GM19372 (cell line): ENCODE measurements at regions not wholly inside any gene's neighbourhood (a gene's known extent, or its start where the extent isn't known, plus 50 kb on each side); places are given as distances from the start of the nearest gene placed in this dataset.

ENCODE experiments used
- ATAC-seq: cut with Tn5 transposase; IDR thresholded peaks from one replicate; pipeline ENCODE4 v1.9.1; 2021; ENCODE audit warnings: mild to moderate bottlenecking, low read depth, moderate library complexity; ENCODE audit not compliant: unreplicated experiment

DNA sequence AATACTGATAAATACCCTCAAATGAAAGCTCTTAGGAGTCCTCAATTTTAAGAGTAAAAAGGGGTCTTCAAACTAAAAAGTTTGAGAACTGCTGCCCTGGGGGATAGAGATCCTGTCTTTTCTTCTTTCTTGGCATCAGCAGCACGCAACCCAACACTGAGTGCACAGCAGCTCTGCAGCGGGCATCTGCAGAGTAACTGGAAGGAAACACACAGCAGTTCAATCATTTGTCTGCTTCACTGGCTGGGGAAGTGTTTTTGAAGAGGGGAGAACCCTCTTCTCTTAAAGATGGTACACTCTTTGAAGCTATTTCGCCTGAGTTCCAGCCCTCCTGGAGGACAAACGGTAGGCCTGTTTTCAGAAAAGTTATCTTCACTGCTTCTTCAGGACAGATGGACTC lies 193.6 kb downstream of the FGFR2 start:
- ATAC-seq, result no peak

DNA sequence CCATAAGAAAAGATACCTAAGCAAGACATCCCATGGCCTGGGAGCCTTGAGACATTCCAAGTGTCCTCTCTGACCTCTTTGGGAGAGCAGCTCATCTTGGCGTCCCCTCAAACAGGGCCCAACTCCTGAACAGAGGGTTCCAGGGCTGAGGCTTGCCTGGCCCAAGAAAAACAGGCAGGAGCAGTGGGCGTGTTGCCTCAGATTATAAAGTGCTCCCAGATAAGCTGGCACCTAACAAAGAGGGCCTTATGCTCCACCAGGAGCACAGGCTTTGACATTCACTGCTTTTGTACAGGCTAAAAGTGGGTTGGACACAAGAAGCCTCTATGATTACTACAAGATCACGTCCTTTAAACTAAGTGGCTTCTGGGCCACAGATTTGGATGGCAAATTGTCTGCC lies 193.1 kb downstream of the FGFR2 start:
- no peak for ATAC-seq

DNA sequence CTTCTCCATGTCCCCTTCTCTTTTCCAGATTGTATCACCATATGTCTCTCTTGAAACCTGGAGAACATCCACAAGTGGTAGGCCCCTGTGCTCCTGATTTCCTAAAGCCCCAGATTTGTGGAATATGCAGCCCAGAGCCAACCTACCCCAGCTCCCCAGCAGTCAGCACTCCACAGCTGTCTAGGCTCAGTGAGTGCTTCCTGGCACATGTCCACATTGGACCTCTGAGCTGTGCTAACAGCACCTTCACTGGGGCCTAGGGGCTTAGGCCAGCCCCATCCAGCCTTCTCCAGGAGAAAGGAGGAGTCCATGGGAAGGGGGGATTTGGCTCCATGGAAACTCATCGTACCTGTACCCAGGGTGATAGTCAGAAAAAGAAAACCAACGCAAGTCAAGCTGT lies 192.7 kb downstream of the FGFR2 start:
- ATAC-seq, result no peak

DNA sequence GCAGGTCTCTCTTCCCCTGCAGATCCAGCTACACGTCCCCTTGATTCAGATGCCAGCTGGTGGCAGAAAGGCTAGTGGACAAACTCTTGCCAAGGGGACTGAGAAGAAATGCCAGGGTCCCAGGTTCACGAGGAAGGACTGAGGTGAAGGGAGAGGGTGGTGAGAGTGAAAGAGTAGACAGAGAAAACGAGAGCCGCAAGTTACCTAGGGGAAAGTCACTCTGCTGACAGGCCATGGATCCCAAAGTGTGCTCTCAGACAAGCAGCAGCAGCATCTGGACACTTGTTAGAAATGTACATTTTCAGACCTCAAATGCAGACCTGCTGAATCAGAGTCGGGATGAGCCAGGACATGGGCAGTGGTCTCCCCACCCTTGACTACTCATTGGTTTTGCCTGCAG lies 192.3 kb downstream of the FGFR2 start:
- no peak for ATAC-seq

DNA sequence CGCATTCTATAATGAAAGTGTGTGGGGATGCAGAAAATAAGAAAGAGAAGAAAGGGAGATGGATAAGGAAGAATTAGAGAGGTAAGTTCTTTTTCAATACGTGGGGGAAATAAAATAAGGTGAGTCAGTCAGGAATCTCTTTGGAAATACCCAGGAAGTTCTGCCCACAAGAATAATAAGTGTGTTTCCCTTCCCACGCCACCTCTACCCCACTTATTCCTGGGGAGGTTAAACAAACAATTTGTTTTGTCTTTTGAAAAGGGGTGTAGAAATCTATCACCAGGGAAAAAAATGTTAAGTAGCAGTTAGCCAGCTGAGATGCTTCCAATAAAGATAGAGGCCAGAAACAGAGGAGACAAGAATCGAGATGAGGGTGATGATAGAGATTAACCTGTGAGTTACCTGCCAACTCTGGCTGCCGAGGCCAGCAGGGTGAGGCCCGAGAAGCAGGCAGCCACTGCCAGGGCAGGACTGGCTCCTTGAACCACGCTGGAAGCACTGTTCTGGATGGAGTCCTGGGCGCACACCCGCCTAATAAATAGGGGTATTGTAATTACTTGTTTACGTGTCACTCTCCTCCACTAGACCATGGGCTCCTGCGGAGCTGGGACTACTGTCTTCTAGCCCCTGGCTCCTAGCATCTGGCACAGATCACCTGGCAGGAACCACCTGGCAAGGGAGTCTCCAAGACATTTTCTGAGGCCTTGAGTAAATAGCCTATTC lies 191.3 kb downstream of the FGFR2 start:
- no peak for ATAC-seq

DNA sequence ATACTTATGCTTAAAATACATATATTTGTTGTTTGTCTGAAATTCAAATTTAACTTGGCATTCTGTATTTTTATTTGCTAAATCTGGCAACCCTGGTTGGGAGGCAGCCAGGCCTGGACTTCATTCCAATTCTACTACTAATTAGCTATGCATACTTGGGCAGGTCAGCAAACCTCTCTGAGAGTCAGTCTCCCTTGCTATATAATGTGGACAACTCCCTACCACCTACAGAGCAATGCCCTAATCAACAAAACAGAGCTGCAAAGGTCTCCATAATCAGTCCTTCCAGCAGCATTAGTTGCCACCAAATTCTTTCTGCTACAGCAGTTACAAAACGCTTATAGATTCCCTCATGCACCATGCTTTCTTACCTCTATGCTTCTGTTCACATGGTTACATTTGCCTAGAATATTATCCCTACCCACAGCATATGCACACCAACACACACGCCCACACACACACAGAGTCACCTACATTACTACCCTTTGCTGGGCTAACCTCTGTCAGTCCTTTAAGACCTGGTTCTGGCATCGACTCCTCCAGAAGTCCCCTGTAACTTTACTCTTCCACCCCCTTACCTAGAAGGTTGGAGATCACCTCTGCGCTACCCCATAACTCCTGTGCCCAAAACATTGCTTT lies 188.7 kb downstream of the FGFR2 start:
- ATAC-seq, result no peak

DNA sequence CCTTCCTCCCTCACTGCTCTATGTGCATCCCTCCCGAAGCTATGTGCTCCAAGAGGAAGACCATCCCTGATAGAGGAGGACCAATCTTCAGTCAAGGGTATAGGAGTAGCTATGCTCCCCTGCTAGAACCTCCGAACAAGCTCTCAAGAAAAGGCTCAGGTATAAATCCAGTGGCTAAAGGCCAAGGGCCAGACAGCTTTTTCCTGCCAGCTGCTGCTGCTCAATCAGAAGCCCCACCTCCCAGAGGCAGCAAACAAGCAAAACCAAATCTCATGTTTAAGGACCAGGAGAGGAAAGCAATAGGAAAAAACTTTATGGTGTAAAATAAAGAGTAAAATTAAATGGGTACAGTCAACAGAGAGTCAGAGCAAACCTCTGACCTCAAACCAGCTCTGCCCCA lies 187.2 kb downstream of the FGFR2 start:
- ATAC-seq, result no peak

DNA sequence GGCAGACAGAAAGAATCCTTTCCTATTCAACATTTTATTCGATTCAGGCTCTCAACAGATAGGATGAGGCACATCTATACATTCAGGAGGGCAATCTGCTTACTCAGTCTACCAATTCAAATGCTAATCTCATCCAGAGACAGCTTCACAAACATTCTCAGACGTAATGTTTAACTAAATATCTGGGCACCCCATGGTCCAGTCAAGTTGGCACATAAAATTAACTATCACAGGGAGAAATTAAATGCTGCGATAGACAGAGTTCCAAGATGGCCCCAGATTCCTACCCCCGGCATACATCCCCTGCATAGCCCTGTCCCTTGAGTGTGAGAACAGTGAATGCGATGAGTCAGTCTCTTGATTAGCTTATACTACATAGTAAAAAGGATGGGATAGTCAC lies 184.3 kb downstream of the FGFR2 start:
- ATAC-seq, result no peak

DNA sequence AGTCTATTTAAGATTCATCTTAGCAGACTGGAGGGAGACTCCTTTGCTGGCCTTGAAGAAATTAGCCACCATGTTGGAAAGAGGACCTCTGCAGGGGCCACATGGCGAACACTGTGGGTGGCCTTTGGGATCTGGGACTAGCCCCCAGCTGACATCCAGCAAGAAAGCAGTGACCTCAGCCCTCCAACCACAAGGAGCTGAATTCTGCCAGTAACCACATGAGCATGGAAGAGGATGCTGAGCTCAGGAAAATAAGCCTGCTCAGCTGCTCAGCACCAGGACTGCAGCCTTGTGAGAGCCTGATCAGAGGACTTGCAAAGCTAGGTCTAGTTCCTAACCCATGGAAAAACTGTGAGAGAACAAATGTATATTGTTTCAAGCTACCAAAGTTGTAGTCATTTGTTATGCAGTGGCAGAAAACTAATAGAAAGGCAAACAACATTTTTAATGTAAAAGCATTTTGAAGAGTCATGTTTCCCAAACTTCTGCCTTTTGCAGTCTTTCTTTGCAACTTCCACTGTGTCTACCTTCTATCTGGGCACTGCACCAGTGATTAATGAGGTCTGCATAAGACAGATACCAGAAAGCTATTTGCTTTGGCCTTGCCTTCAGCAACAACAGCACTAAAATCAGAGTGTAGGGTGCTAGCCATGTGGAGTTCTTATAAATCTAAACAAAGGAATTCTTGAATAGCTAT lies 183.7 kb downstream of the FGFR2 start:
- ATAC-seq, result no peak

DNA sequence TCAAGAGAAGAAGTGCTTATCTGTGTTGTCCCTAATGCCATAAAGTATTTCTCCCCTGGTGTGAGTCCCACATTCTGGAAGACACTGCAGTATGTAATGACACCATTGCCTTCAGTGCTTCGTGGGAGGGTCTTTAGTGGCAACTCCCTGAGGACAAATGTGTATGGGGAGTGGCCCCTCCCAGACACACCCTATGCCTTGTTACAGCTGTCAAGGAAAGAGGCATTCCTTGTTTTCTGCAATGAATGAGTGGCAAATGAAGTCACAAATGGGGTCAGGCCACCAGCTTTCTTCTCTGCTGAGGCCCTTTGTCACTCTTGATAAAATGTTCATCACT lies 183.2 kb downstream of the FGFR2 start:
- no peak for ATAC-seq

DNA sequence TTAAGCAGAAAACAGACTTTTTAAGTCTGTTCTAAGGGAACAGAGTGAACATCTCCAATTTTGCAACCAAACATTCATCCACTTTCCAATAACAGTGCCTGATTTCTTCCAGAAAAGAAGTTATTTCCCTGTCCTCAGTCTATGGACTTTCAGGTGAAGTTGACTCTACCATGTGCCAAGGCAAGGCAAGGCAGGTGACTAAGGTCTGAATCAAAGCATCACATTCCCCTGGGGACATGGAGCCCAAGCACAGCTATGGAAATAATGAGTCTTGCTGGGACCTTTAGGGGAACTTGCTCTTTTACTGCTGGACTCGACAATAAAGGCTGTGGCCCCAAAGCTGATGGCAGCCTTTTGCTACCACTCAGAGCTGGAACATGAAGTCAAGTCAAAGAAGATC lies 182.2 kb downstream of the FGFR2 start:
- ATAC-seq, result no peak

DNA sequence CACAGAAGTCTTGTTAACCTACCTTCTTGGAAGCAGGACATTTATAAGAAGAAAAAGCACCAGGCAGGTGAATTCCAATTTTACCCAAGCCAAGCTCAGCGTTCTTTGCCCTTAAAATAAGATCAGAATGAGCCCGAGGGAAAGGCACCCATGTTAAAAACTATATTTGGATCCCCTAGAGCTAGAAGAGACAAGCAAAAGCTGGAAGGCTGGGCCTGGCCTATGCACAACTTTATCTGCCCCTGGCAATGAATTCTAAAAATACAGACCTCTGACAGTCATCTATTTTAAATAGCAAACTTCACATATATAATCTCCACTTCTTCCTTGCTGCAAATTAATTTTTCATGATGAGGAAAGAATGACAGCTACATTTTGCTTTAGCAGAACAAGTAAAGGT lies 180.9 kb downstream of the FGFR2 start:
- no peak for ATAC-seq

DNA sequence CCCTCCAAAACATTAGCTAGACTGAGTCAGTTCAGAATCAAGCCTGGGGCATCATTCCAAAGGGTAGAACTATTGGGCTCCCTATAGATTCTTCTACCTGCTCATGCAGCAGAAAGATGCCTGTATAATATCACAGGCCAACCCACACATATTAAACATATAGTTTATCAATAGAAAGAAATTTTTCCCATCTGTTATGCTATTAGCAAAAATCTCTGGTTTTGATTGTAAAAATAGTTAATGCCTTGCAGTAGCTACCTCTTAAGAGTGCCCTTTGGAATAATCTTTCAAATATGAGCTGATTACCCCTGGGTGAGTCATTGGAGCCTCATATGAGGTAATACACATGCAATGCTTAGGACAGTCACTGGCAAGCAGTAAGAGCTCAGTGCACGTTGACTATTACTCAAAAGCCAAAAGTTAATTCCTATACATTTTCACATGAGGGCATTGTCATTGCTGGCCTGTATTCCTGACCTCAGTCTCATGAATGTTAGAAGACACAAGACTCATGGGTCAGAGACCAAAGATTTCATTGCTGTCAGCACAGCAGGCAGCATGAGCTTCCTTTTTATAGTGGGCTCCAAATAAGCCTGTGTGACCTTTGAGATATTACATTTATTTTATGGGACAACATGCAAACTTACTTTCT lies 180.0 kb downstream of the FGFR2 start:
- ATAC-seq, result no peak

DNA sequence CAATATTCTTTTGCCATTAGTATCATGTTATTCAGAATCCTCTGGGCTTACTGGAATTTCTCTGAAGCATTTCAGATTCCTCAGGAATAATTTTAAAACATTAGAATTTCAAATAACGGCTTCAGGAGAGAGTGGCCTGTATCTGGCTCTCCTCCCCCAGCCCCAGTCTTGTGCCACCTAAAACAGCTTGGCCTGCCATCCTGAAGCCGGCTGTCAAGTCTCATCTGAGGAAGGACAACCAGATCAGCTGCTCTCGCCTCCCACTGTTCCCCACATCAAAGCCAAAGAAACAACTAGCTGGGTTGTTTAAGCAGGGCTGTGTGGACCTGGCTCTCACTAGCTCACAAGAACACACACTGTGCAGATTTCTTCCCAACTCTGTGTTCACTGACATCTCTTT lies 178.2 kb downstream of the FGFR2 start:
- ATAC-seq, result no peak

DNA sequence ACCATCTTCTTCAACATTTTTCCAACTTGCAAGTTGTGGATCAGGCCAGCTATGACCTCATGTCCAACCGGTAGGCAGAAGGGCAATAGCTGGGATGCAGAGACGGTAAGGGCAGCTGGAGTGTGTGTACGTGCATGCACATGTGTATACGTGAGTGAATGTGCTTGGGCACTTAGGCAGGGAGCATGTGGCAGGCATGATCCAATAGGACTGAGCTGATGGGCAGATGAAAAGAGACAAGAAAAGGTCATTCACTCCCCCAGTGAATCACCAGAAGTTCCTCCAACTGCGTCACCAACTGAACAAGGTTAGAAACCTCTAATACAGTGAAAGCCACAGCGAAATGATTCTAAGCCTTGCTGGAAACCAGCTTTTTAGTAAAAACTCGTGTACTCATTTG lies 176.1 kb downstream of the FGFR2 start:
- no peak for ATAC-seq

DNA sequence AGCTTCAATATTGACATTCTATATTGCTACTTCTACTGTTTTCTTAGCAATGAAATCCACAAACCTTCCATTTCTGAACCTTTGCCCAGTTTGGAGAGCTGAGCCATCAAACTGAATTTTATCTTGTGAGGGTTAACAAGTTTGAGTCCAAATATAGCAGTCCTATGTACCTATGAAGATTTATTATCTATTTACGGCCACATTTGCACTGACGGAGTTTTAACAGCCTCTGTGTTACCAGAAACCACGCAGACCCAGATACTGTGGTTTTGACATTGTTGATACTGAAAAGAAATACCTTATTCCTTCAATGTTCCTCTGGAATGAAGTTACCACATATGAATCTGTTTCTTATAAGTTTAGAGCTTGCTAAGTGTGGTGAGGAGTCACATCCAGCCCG lies 172.6 kb downstream of the FGFR2 start:
- no peak for ATAC-seq

DNA sequence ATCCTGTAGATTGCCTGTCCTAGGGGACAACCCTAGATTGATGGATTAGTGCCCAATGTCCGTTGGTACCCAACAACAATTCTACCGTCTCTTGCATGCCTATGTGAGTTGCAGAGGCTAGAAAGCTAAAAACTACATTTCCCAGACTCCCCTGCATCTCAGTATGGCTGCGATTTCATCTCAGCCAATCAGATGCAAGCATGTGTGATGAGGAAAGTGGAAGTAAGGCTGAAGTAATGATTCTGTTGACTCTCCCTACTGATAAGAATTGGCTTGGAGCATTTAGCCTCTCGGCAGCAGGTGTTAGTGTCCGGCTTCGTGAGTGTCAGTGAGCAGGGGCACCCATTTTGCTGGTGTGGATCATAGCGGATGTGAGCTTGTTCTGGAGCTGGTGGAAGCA lies 171.9 kb downstream of the FGFR2 start:
- no peak for ATAC-seq
